Stimulated activated naive B cell treated with anti-CD40 and anti-IgM and Interleukin-4, amounts not matched to agents 10 μg/mL and 1 μg/mL and 100 μg/mL, for 72 hours (primary cell): ENCODE measurements at regions not wholly inside any gene's neighbourhood (a gene's known extent, or its start where the extent isn't known, plus 50 kb on each side); places are given as distances from the start of the nearest gene placed in this dataset.
"Not testable (repeated sequence)": the region's sequence is repeated elsewhere in the genome, so short reads cannot be mapped to it uniquely, and the experiment has no call there.

Experiments
- ATAC-seq, 2 donors: fragments of 150-1000 bp; cut with Tn5 transposase; replicated peaks; 2 replicates each; pipeline ENCODE4 v1.10.0; 2021; ENCODE audit warnings: moderate library complexity in 1 of 2
- DNase-seq: peaks from one replicate; pipeline ENCODE4 v3.0.0; 2021
- H3K27ac Mint-ChIP-seq: one replicate; pipeline ENCODE4 v1.8.0; 2022; ENCODE audit warnings: mild to moderate bottlenecking, mixed read lengths
- H3K27me3 Mint-ChIP-seq, 2 donors: one replicate each; pipeline ENCODE4 v1.8.0; 2022; ENCODE audit warnings: mixed read lengths in 2 of 2
- H3K36me3 Mint-ChIP-seq, 2 donors: one replicate each; pipeline ENCODE4 v1.8.0; 2022; ENCODE audit warnings: mixed read lengths in 2 of 2, mild to moderate bottlenecking in 1 of 2
- H3K4me1 Mint-ChIP-seq, 2 donors: one replicate each; pipeline ENCODE4 v1.8.0; 2022; ENCODE audit warnings: mixed read lengths in 2 of 2, mild to moderate bottlenecking in 1 of 2
- H3K4me3 Mint-ChIP-seq, 2 donors: one replicate each; pipeline ENCODE4 v1.8.0; 2022; ENCODE audit warnings: mild to moderate bottlenecking in 2 of 2, mixed read lengths in 2 of 2, moderate library complexity in 1 of 2
- H3K9me3 Mint-ChIP-seq, 2 donors: one replicate each; pipeline ENCODE4 v1.8.0; 2022; ENCODE audit warnings: mixed read lengths in 2 of 2, mild to moderate bottlenecking in 1 of 2

GRCh38 chr16:77043076-77043475 is 147.9 kb upstream of the MON1B start:
- DNase-seq (no peak), ATAC-seq (peak in 1 of 2 donors; percentile 22)
- H3K27ac Mint-ChIP-seq = no peak overlapping the region
- no peaks in the 10 kb centered on the region for H3K4me1 Mint-ChIP-seq
- no peak overlapping the region for H3K4me3 Mint-ChIP-seq
- H3K27me3 Mint-ChIP-seq = peaks cover 0 to 6% of the 10 kb centered on the region in 2 donors
- no peaks in the 10 kb centered on the region for H3K9me3 Mint-ChIP-seq
- H3K36me3 Mint-ChIP-seq = no peaks in the 10 kb centered on the region

DNA sequence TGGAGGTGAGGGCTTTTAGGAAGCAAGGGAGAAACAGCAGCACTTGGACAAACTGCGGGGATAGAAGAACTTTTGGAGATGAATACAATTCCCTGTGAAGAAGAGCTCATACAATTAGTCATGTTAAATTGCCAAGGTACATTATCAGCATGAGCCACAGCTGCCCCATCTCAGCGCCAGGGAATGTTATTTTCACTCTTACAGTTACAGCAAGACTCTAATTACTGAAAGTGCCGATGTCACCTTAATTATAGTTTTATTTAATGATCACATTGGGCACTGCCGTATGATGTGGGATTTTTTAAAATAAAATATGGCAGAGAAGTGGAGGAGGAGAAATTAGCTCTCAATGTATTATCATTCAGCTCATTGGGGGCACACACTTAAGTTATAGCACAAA is 144.8 kb upstream of the MON1B start:
- no peak for ATAC-seq
- Mint-ChIP-seq H3K27ac (no peak overlapping the region), H3K27me3 (peaks cover 0 to 5% of the 10 kb centered on the region in 2 donors), H3K36me3 (no peaks in the 10 kb centered on the region), H3K4me3 (no peak overlapping the region), H3K9me3 (no peaks in the 10 kb centered on the region), H3K4me1 (no peaks in the 10 kb centered on the region)
- DNase-seq = no peak

DNA sequence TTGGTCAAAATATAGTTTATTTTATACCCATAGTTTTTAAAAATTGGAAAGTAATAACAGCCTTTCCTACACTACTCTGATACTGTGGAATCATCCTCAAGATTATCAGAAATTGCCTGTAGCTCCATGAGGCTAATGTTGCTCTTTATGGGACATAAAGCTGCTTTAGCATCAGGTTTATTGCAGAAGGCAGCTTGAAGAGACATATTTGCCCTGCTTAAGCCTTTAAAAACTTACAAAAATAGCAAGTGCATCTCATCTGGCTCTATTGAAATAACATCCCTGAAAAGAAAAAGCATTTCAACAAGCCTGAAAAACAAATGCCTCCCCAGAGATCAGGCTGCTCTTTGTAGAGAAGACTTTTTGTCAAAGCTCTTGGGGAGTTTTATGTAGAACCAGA is 142.9 kb upstream of the MON1B start:
- Mint-ChIP-seq H3K4me1 (no peaks in the 10 kb centered on the region), H3K27me3 (peaks cover 0 to 5% of the 10 kb centered on the region in 2 donors), H3K9me3 (no peaks in the 10 kb centered on the region), H3K4me3 (no peak overlapping the region), H3K27ac (no peak overlapping the region), H3K36me3 (no peaks in the 10 kb centered on the region)
- DNase-seq = no peak
- no peak for ATAC-seq

GRCh38 chr16:77049577-77049976 is 141.4 kb upstream of the MON1B start:
- ATAC-seq (no peak), DNase-seq (no peak)
- H3K27ac Mint-ChIP-seq = no peak overlapping the region
- H3K9me3 Mint-ChIP-seq = no peaks in the 10 kb centered on the region
- no peaks in the 10 kb centered on the region for H3K36me3 Mint-ChIP-seq
- peaks cover 0 to 5% of the 10 kb centered on the region in 2 donors for H3K27me3 Mint-ChIP-seq
- no peaks in the 10 kb centered on the region for H3K4me1 Mint-ChIP-seq
- no peak overlapping the region for H3K4me3 Mint-ChIP-seq

GRCh38 chr16:77056597-77056996 is 134.4 kb upstream of the MON1B start:
- H3K9me3 Mint-ChIP-seq, DNase-seq, ATAC-seq, H3K4me1 Mint-ChIP-seq, H3K27me3 Mint-ChIP-seq, H3K4me3 Mint-ChIP-seq, H3K27ac Mint-ChIP-seq, H3K36me3 Mint-ChIP-seq: not testable (repeated sequence)

GRCh38 chr16:77057161-77057774 is 133.7 kb upstream of the MON1B start:
- no peak for ATAC-seq
- Mint-ChIP-seq H3K36me3 (no peaks in the 10 kb centered on the region), H3K27ac (no peak overlapping the region), H3K9me3 (peaks cover 3 to 4% of the 10 kb centered on the region in 2 donors), H3K27me3 (peaks cover 3 to 10% of the 10 kb centered on the region in 2 donors), H3K4me1 (no peaks in the 10 kb centered on the region), H3K4me3 (no peak overlapping the region)
- no peak for DNase-seq

DNA sequence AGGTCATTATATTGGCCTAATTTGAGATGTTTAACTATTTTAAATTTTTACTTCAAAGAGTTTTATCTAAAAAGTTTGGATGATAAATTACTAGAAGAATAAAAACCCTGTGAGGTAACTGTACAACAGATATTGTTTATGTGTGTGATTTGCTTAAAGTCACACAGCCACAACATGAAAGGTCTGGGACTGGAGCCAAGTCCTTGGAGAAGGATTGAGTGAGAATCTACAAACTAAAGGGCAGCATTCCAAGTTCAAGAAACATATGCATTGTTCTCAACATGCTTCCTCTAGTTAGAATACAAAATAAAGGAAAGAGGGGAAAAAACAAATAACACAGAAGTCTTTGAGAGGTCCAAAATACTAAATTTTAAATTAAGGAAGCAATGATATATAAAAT is 131.5 kb upstream of the MON1B start:
- no peak overlapping the region for H3K27ac Mint-ChIP-seq
- no peak overlapping the region for H3K4me3 Mint-ChIP-seq
- peaks cover 3 to 4% of the 10 kb centered on the region in 2 donors for H3K9me3 Mint-ChIP-seq
- peaks cover 3 to 16% of the 10 kb centered on the region in 2 donors for H3K27me3 Mint-ChIP-seq
- H3K36me3 Mint-ChIP-seq = no peaks in the 10 kb centered on the region
- H3K4me1 Mint-ChIP-seq = no peaks in the 10 kb centered on the region
- DNase-seq (no peak), ATAC-seq (no peak)

DNA sequence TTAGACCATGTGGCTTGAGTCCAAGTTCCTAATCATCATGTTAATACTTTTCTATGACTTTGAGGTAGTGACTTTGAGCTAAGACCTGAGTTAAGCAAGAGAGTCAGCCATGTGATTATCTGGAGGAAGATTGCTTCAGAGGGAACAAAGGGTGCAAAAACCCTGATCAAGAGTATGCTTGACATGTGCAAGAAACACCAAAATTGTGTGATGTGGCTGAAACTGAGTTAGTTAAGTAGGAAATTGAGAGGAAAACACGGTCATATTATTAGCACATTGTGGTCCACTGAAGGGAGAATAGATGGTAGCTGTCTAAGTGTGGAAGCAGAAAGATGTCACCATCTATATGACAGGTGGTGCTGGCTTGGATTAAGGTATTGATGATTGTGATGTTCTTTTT is 130.4 kb upstream of the MON1B start:
- no peak for ATAC-seq
- no peaks in the 10 kb centered on the region for H3K36me3 Mint-ChIP-seq

GRCh38 chr16:77062878-77063675 is 127.9 kb upstream of the MON1B start:
- Mint-ChIP-seq H3K27me3 (peaks cover 4 to 22% of the 10 kb centered on the region in 2 donors), H3K27ac (no peak overlapping the region), H3K4me3 (no peak overlapping the region), H3K9me3 (no peaks in the 10 kb centered on the region), H3K36me3 (no peaks in the 10 kb centered on the region), H3K4me1 (no peaks in the 10 kb centered on the region)
- ATAC-seq (no peak), DNase-seq (no peak)

More for the DNA sequence above, 130.4 kb upstream of the MON1B start:
- H3K9me3 Mint-ChIP-seq = peaks cover 0 to 2% of the 10 kb centered on the region in 2 donors
- no peak overlapping the region for H3K4me3 Mint-ChIP-seq
- peaks cover 3 to 16% of the 10 kb centered on the region in 2 donors for H3K27me3 Mint-ChIP-seq
- H3K4me1 Mint-ChIP-seq = no peaks in the 10 kb centered on the region
- DNase-seq = no peak
- H3K27ac Mint-ChIP-seq = no peak overlapping the region

- ATAC-seq (no peak), DNase-seq (no peak)
- H3K4me3 Mint-ChIP-seq = no peak overlapping the region
- no peaks in the 10 kb centered on the region for H3K36me3 Mint-ChIP-seq
- no peaks in the 10 kb centered on the region for H3K4me1 Mint-ChIP-seq
- H3K27ac Mint-ChIP-seq = no peak overlapping the region
- H3K27me3 Mint-ChIP-seq = peaks cover 4 to 22% of the 10 kb centered on the region in 2 donors
- H3K9me3 Mint-ChIP-seq = no peaks in the 10 kb centered on the region
Measured at GRCh38 chr16:77063676-77064016, 127.3 kb upstream of the MON1B start.

- no peak overlapping the region for H3K27ac Mint-ChIP-seq
- ATAC-seq = no peak
- H3K36me3 Mint-ChIP-seq = no peaks in the 10 kb centered on the region
- H3K27me3 Mint-ChIP-seq = peaks cover 4 to 22% of the 10 kb centered on the region in 2 donors
- DNase-seq = no peak
- H3K4me1 Mint-ChIP-seq = no peaks in the 10 kb centered on the region
- H3K9me3 Mint-ChIP-seq = no peaks in the 10 kb centered on the region
- no peak overlapping the region for H3K4me3 Mint-ChIP-seq
Measured at GRCh38 chr16:77064037-77064436, 127.0 kb upstream of the MON1B start.

- H3K27ac Mint-ChIP-seq = no peak overlapping the region
- ATAC-seq = no peak
- peaks cover 4 to 13% of the 10 kb centered on the region in 2 donors for H3K27me3 Mint-ChIP-seq
- H3K4me3 Mint-ChIP-seq = no peak overlapping the region
- H3K36me3 Mint-ChIP-seq = no peaks in the 10 kb centered on the region
- peaks cover 0 to 2% of the 10 kb centered on the region in 2 donors for H3K9me3 Mint-ChIP-seq
- DNase-seq = no peak
- H3K4me1 Mint-ChIP-seq = no peaks in the 10 kb centered on the region
Measured at GRCh38 chr16:77066896-77067496, 124.0 kb upstream of the MON1B start.

DNA sequence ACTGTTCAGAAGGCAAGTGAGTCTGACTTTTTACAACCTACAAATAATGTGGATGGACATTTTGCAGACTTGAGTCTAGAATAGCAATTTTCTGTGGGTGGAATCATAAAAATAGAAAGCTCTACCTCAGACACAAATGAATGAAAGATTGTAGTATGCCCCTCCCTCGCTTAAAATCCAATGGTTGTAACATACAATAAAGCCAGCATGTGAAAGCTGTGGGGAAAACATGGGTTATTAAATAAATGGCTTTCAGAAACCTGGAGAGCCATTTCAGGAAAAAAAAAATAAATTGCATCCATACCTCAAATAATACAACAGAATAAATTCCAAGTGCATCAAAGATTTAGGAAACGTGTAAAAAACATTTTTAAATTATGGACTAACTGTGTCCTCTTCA is 123.1 kb upstream of the MON1B start:
- no peaks in the 10 kb centered on the region for H3K4me1 Mint-ChIP-seq
- H3K27ac Mint-ChIP-seq = no peak overlapping the region
- H3K36me3 Mint-ChIP-seq = no peaks in the 10 kb centered on the region
- no peak overlapping the region for H3K4me3 Mint-ChIP-seq
- no peak for ATAC-seq
- DNase-seq = no peak
- peaks cover 4 to 13% of the 10 kb centered on the region in 2 donors for H3K27me3 Mint-ChIP-seq
- peaks cover 0 to 3% of the 10 kb centered on the region in 2 donors for H3K9me3 Mint-ChIP-seq

DNA sequence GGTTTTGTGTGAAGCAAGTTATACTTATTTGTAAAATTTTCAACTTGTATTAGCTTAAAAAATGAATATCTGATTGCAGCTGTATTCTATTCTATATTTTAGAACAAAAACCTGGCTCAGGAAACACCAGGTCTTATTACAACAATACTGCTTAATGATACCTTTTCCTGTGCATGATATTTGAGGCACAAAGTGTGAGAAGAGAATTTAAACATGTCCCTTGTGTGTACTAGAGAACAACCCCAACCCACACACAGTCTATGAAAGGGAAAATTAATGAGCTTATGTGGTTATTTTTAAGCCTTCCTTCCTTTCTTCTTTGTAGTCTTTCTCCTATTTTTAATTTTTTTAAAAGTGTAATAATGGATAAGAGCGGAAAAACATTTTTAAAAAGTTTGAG is 122.6 kb upstream of the MON1B start:
- no peak for DNase-seq
- no peak overlapping the region for H3K4me3 Mint-ChIP-seq
- no peaks in the 10 kb centered on the region for H3K36me3 Mint-ChIP-seq
- no peak overlapping the region for H3K27ac Mint-ChIP-seq
- peaks cover 0 to 4% of the 10 kb centered on the region in 2 donors for H3K9me3 Mint-ChIP-seq
- H3K27me3 Mint-ChIP-seq = peaks cover 4 to 13% of the 10 kb centered on the region in 2 donors
- no peaks in the 10 kb centered on the region for H3K4me1 Mint-ChIP-seq
- ATAC-seq = no peak

DNA sequence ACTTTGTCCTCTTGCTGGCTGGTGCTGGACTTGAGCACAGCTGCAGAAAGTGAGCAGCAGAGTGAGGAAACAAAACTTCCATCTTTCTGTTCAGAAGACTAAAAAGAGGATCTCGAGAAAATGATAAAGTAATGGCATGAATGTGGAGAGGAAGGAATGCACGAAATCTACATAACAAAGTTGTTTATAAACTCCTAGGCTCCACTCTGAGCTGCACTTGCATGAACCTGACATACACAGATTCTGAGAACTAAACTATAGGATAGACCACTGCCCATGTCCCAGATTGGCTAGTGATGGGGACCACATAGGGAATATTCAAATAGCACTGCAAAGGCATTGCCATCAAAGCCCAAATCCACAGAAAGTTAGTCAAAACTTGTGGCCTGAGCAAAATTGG is 121.1 kb upstream of the MON1B start:
- ATAC-seq = no peak
- DNase-seq = no peak
- peaks cover 4 to 6% of the 10 kb centered on the region in 2 donors for H3K27me3 Mint-ChIP-seq
- no peaks in the 10 kb centered on the region for H3K4me1 Mint-ChIP-seq
- no peak overlapping the region for H3K4me3 Mint-ChIP-seq
- no peak overlapping the region for H3K27ac Mint-ChIP-seq
- H3K9me3 Mint-ChIP-seq = peaks cover 0 to 4% of the 10 kb centered on the region in 2 donors
- no peaks in the 10 kb centered on the region for H3K36me3 Mint-ChIP-seq
